HFFc6 (cell line): ENCODE measurements at regions not wholly inside any gene's neighbourhood (a gene's known extent, or its start where the extent isn't known, plus 50 kb on each side); places are given as distances from the start of the nearest gene placed in this dataset.

Experiments
- DNase-seq: peaks from one replicate; pipeline ENCODE4 v3.0.0-alpha.2; 2018
- H3K27ac Mint-ChIP-seq: 2 replicates; pipeline ENCODE4 v1.8.0; 2020; ENCODE audit warnings: mild to moderate bottlenecking, mixed read lengths
- H3K27me3 Mint-ChIP-seq: 2 replicates; pipeline ENCODE4 v1.8.0; 2021; ENCODE audit warnings: mild to moderate bottlenecking, moderate library complexity, mixed read lengths; ENCODE audit not compliant: insufficient read depth
- H3K36me3 Mint-ChIP-seq: 2 replicates; pipeline ENCODE4 v1.8.0; 2021; ENCODE audit warnings: low read depth, mixed read lengths
- H3K4me1 Mint-ChIP-seq: 2 replicates; pipeline ENCODE4 v1.8.0; 2020; ENCODE audit warnings: low read depth, mixed read lengths
- H3K4me3 Mint-ChIP-seq: 2 replicates; pipeline ENCODE4 v1.8.0; 2020; ENCODE audit warnings: mild to moderate bottlenecking, moderate library complexity, mixed read lengths
- H3K9me3 Mint-ChIP-seq: 2 replicates; pipeline ENCODE4 v1.8.0; 2020; ENCODE audit warnings: mild to moderate bottlenecking, mixed read lengths
- TF ChIP-seq, protein P1 (sequence below): fragments of 200-600 bp; sonication (generic); IDR thresholded peaks from 2 replicates; pipeline ENCODE4 v1.5.0; 2021; ENCODE audit warnings: antibody characterized with exemption, mild to moderate bottlenecking

DNA sequence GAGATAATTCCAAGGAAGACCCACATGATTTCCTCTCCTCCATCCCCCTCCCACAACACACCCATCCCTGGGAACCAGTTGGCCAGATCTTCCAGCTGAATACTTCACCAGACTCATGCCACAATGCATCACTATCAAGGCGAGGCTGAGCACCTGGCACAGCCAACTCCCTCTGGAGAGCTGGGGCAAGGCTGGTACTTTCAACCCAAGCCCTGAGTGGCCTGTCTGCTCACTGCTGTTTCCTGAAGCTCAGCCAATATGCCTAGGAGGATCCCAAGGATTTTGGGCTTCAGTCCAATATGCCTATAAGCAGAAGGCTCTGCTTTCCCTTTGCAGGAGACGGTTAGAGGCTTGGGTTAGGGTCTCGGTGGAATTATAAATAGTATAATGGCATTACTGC is 90.9 kb upstream of the NEO1 start:
- no peak for DNase-seq
- peaks cover 23% of the 10 kb centered on the region for H3K9me3 Mint-ChIP-seq
- no peak overlapping the region for H3K27ac Mint-ChIP-seq
- TF ChIP-seq, protein P1, sequence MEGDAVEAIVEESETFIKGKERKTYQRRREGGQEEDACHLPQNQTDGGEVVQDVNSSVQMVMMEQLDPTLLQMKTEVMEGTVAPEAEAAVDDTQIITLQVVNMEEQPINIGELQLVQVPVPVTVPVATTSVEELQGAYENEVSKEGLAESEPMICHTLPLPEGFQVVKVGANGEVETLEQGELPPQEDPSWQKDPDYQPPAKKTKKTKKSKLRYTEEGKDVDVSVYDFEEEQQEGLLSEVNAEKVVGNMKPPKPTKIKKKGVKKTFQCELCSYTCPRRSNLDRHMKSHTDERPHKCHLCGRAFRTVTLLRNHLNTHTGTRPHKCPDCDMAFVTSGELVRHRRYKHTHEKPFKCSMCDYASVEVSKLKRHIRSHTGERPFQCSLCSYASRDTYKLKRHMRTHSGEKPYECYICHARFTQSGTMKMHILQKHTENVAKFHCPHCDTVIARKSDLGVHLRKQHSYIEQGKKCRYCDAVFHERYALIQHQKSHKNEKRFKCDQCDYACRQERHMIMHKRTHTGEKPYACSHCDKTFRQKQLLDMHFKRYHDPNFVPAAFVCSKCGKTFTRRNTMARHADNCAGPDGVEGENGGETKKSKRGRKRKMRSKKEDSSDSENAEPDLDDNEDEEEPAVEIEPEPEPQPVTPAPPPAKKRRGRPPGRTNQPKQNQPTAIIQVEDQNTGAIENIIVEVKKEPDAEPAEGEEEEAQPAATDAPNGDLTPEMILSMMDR: no peak
- H3K36me3 Mint-ChIP-seq: no peaks in the 10 kb centered on the region
- H3K4me3 Mint-ChIP-seq: no peak overlapping the region
- H3K4me1 Mint-ChIP-seq: no peaks in the 10 kb centered on the region
- peaks cover 11% of the 10 kb centered on the region for H3K27me3 Mint-ChIP-seq

DNA sequence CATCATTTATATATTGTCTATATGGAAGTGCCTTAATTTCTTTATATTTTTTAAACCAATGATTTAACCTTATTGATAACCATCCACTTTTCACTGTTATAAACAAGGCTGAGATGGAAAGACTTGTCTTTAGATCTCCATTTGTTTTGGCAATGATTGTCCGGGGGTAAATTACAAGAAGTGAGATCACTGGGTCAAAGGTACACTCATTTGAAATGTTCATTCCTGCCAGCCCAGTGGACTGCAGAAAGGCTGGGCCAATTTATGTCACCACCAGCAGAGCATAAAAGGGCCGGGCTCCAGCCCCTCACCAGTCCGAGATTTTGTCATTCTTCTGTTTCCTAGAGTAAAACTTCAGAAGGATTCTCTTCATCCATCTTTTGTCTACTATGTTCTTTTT is 93.6 kb upstream of the NEO1 start:
- TF ChIP-seq, protein P1: no peak
- Mint-ChIP-seq H3K4me1 (no peaks in the 10 kb centered on the region), H3K36me3 (no peaks in the 10 kb centered on the region), H3K9me3 (peaks cover 18% of the 10 kb centered on the region), H3K27me3 (peaks cover 11% of the 10 kb centered on the region), H3K4me3 (no peak overlapping the region), H3K27ac (no peak overlapping the region)
- no peak for DNase-seq

GRCh38 chr15:72953306-72953705 is 99.0 kb upstream of the NEO1 start:
- H3K27ac Mint-ChIP-seq: no peak overlapping the region
- no peaks in the 10 kb centered on the region for H3K9me3 Mint-ChIP-seq
- no peak for DNase-seq
- TF ChIP-seq, protein P1: no peak
- H3K36me3 Mint-ChIP-seq: no peaks in the 10 kb centered on the region
- peaks cover 9% of the 10 kb centered on the region; the same call in 1 of the 2 replicates for H3K27me3 Mint-ChIP-seq
- H3K4me1 Mint-ChIP-seq: no peaks in the 10 kb centered on the region
- H3K4me3 Mint-ChIP-seq: no peak overlapping the region

DNA sequence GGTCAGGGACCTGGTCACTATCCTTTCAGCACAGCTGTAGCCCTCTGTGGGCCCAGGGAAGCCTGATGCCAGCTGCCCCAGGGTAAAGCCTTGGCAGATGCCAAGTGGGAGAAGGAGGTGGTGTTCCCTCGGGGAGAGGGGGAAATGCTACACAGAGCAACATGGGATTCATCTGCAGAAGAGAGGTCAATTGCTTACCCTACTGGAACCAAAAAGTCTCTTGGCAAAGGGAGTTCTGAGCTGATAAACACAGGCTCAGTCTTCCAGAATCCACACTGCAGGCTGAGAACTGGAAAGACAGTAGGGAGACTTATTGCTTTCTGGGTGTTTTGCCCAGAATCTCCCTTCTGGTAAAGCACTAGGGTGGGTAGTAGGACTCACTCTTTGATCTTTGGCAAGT is 100.1 kb upstream of the NEO1 start:
- Mint-ChIP-seq H3K4me3 (no peak overlapping the region), H3K4me1 (no peaks in the 10 kb centered on the region), H3K27me3 (peaks cover 9% of the 10 kb centered on the region; the same call in 1 of the 2 replicates), H3K9me3 (peaks cover 8% of the 10 kb centered on the region), H3K27ac (no peak overlapping the region), H3K36me3 (no peaks in the 10 kb centered on the region)
- no peak for DNase-seq
- TF ChIP-seq, protein P1: no peak

- Mint-ChIP-seq H3K27ac (no peak overlapping the region), H3K9me3 (peaks cover 14% of the 10 kb centered on the region), H3K27me3 (peaks cover 20% of the 10 kb centered on the region), H3K4me3 (no peak overlapping the region), H3K4me1 (no peaks in the 10 kb centered on the region), H3K36me3 (no peaks in the 10 kb centered on the region)
- no peak for DNase-seq
- TF ChIP-seq, protein P1: no peak
These were observed 103.6 kb upstream of the NEO1 start for GRCh38 chr15:72948662-72949061.

DNA sequence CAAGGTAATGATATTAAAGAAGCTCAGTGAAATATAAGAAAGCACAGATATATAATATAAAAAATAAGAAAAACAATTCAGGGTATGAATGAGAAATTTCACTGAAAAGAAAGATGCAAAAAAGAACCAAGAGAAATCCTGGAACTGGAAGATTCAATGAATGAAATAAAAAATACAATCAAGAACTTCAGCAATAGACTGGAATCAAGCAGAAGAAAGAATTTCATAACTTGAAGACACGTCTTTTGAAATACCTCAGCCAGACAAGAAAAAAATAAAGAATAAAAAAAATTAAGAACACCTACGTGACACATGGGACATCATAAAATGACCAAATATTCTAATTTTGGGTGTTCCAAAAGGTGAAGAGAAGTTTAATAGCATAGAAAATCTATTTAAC is 104.6 kb upstream of the NEO1 start:
- H3K4me3 Mint-ChIP-seq: no peak overlapping the region
- H3K27ac Mint-ChIP-seq: no peak overlapping the region
- H3K9me3 Mint-ChIP-seq: peaks cover 14% of the 10 kb centered on the region
- peaks cover 17% of the 10 kb centered on the region for H3K27me3 Mint-ChIP-seq
- H3K36me3 Mint-ChIP-seq: no peaks in the 10 kb centered on the region
- H3K4me1 Mint-ChIP-seq: no peaks in the 10 kb centered on the region
- TF ChIP-seq, protein P1: no peak
- no peak for DNase-seq
